GM12865 (cell line): ENCODE measurements at regions not wholly inside any gene's neighbourhood (a gene's known extent, or its start where the extent isn't known, plus 50 kb on each side); places are given as distances from the start of the nearest gene placed in this dataset.
"Not testable (repeated sequence)": the region's sequence is repeated elsewhere in the genome, so short reads cannot be mapped to it uniquely, and the experiment has no call there.

Experiments
- DNase-seq: peaks from one replicate; pipeline ENCODE4 v3.0.0; 2010; ENCODE audit warnings: low read depth
- H3K4me3 ChIP-seq: 2 replicates; pipeline ENCODE4 v1.5.1; 2011; ENCODE audit warnings: mild to moderate bottlenecking, low read depth, low read length, control low read depth
- CTCF ChIP-seq: IDR thresholded peaks from 2 replicates; pipeline ENCODE4 v1.5.1; 2011; ENCODE audit warnings: low read length, control low read depth, low read depth, inconsistent platforms; ENCODE audit not compliant: insufficient read depth; ENCODE audit errors: missing control alignments

DNA sequence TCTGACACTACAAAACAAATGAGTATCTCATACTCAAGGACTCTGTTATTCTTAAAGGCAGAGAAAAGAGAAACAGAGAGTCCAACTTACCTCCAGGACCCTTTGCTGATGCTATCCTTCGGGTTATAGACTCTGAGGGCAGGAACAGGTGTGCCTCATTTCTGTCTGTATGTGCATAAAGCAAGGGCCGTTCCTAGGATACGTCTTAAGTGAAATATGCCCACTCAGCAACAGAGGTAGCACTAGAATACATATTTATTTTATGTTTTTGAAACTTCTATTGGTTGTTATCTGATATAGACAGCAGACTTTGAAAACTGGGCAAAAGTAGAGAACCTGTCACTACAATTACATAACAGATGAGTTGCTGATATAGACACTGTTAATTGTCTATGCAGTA, 89.3 kb upstream of the CPNE4 start:
- no peak overlapping the region for H3K4me3 ChIP-seq
- TF ChIP-seq CTCF, result no peak
- DNase-seq, result no peak

- no peak for DNase-seq
- TF ChIP-seq CTCF, result no peak
- H3K4me3 ChIP-seq, result no peak overlapping the region
These were observed 90.0 kb upstream of the CPNE4 start for GRCh38 chr3:132124651-132125284.

- DNase-seq, result no peak
These were observed 99.8 kb upstream of the CPNE4 start for GRCh38 chr3:132134611-132135010.

DNA sequence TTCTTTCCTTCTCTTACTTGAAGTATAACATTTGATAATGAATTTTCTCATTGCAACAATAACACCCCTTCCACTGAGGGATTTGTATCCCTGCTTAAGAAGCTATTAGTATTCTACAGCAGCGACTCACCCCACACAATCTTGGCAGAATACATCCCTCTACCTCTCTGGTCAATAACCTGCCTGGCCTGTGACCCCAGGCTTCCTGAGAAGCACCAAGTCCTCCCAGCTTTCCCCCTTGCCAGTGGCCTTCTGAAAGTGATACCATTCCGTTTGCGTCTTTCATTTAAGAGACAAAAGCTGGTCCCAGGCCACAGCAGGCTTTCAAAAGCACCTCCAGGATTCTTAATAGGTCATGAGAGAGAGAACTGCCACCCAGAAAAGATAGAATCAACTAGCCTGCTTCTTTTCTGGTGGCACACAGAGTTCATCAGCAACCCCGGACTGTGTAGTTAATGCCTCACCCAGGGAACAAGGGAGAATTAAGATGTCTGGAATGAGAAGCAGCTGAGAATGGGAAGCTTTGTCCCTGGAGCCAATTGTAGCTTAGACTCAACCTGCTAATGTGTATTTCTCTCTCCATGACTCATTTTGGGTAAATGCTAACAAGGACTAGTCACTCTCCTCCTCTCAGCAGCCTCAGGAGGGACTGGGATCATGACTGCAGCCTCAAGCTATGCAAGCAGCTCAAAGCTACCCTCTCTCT, 101.0 kb upstream of the CPNE4 start:
- no peak for TF ChIP-seq CTCF
- no peak overlapping the region for H3K4me3 ChIP-seq
- DNase-seq, result no peak

More at GRCh38 chr3:132134611-132135010, 99.8 kb upstream of the CPNE4 start:
- TF ChIP-seq CTCF, result no peak
- H3K4me3 ChIP-seq, result no peak overlapping the region

DNA sequence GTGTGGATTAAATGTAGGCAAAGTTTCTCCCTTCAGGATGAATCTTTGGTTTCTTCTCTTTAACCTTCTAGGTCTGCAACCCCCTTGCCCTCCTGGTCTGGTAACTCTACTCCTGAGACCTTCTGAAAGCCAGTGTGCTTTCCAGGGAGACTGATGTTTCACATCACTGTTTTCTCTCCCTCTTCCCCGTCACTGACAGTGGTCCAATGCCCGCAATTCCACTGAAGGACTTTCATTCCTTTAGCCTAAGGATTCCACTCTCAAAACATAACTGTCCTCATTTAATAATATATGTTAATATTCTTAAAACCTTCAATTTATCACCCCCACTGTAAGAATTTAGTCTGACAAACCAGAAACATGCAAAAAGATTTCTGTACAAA, 101.5 kb upstream of the CPNE4 start:
- no peak for TF ChIP-seq CTCF
- H3K4me3 ChIP-seq, result no peak overlapping the region
- DNase-seq, result no peak

DNA sequence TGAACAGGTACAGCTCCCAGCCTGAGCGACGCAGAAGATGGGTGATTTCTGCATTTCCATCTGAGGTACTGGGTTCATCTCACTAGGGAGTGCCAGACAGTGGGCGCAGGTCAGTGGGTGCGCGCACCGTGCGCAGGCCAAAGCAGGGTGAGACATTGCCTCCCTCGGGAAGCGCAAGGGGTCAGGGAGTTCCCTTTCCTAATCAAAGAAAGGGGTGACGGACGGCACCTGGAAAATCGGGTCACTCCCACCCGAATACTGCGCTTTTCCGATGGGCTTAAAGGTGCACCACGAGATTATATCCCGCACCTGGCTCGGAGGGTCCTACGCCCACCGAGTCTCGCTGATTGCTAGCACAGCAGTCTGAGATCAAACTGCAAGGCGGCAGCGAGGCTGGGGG, 102.1 kb upstream of the CPNE4 start:
- not testable (repeated sequence) for H3K4me3 ChIP-seq, DNase-seq

GRCh38 chr3:132145833-132146232, 111.0 kb upstream of the CPNE4 start:
- no peak for DNase-seq
- TF ChIP-seq CTCF, result no peak

More at GRCh38 chr3:132145833-132146232, 111.0 kb upstream of the CPNE4 start:
- H3K4me3 ChIP-seq, result no peak overlapping the region
